WTC11 (cell line): ENCODE measurements at regions not wholly inside any gene's neighbourhood (a gene's known extent, or its start where the extent isn't known, plus 50 kb on each side); places are given as distances from the start of the nearest gene placed in this dataset.

ENCODE experiments used
- CREB1 ChIP-seq: sonication (generic); formaldehyde crosslinking; IDR thresholded peaks from 2 replicates; pipeline ENCODE4 v1.8.0; 2023; ENCODE audit warnings: mild to moderate bottlenecking, missing genetic modification reagents
- CREM ChIP-seq: sonication (generic); formaldehyde crosslinking; IDR thresholded peaks from 2 replicates; pipeline ENCODE4 v1.8.1; 2022; ENCODE audit warnings: mild to moderate bottlenecking, missing genetic modification reagents, moderate library complexity
- ESRRA ChIP-seq: sonication (generic); formaldehyde crosslinking; IDR thresholded peaks from 2 replicates; pipeline ENCODE4 v1.8.1; 2022; ENCODE audit warnings: mild to moderate bottlenecking, missing genetic modification reagents, borderline replicate concordance
- FOXJ3 ChIP-seq: sonication (generic); formaldehyde crosslinking; IDR thresholded peaks from 2 replicates; pipeline ENCODE4 v1.9.0; 2021; ENCODE audit warnings: missing genetic modification reagents, mild to moderate bottlenecking, borderline replicate concordance
- FOXP1 ChIP-seq: sonication (generic); formaldehyde crosslinking; IDR thresholded peaks from 2 replicates; pipeline ENCODE4 v1.8.0; 2022; ENCODE audit warnings: missing genetic modification reagents, mild to moderate bottlenecking, moderate library complexity, borderline replicate concordance
- JUN ChIP-seq: sonication (generic); formaldehyde crosslinking; IDR thresholded peaks from 2 replicates; pipeline ENCODE4 v1.8.0; 2023; ENCODE audit warnings: mild to moderate bottlenecking, missing genetic modification reagents
- SP1 ChIP-seq: sonication (generic); formaldehyde crosslinking; conservative IDR thresholded peaks from 2 replicates; pipeline ENCODE4 v1.8.1; 2022; ENCODE audit warnings: missing genetic modification reagents
- TCF7 ChIP-seq: sonication (generic); formaldehyde crosslinking; IDR thresholded peaks from 2 replicates; pipeline ENCODE4 v1.8.0; 2022; ENCODE audit warnings: mild to moderate bottlenecking, low read depth, missing genetic modification reagents, moderate library complexity
- TF ChIP-seq, protein P1 (sequence below): fragments of 200-600 bp; IDR thresholded peaks from 2 replicates; pipeline ENCODE4 v1.8.0; 2022; ENCODE audit warnings: antibody characterized with exemption
- TF ChIP-seq, protein P2 (sequence below): sonication (generic); formaldehyde crosslinking; IDR thresholded peaks from 2 replicates; pipeline ENCODE4 v1.8.0; 2022; ENCODE audit warnings: mild to moderate bottlenecking, missing genetic modification reagents
- TF ChIP-seq, protein P3 (sequence below): sonication (generic); formaldehyde crosslinking; conservative IDR thresholded peaks from 2 replicates; pipeline ENCODE4 v1.8.1; 2023; ENCODE audit warnings: mild to moderate bottlenecking, low read depth, missing genetic modification reagents, moderate library complexity
- TF ChIP-seq, protein P4 (sequence below): sonication (generic); formaldehyde crosslinking; IDR thresholded peaks from 2 replicates; pipeline ENCODE4 v1.8.0; 2023; ENCODE audit warnings: mild to moderate bottlenecking, missing genetic modification reagents
- TF ChIP-seq, protein P5 (sequence below): sonication (generic); formaldehyde crosslinking; IDR thresholded peaks from 2 replicates; pipeline ENCODE4 v1.8.1; 2022; ENCODE audit warnings: mild to moderate bottlenecking, missing genetic modification reagents, moderate library complexity, borderline replicate concordance

DNA sequence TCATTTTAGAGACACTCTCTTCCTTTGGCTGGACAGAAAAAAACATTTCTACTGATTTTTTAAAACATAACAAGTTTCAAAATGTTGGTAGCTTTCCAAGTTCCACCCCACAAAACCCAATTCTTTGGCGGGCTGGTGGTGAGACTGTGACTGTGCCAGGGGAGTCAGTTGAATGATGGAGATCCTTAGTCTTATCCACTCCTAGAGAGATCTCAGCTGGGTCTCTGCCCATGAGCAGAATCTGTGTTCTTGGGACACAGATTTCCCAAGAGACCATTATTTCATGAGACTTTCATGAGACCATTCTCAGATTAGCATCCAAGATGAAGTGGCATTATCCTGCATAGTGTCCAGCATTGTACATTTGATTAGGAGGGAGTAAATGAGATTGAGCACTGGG is 135.1 kb upstream of the NPHP3 start:
- TF ChIP-seq, protein P1, sequence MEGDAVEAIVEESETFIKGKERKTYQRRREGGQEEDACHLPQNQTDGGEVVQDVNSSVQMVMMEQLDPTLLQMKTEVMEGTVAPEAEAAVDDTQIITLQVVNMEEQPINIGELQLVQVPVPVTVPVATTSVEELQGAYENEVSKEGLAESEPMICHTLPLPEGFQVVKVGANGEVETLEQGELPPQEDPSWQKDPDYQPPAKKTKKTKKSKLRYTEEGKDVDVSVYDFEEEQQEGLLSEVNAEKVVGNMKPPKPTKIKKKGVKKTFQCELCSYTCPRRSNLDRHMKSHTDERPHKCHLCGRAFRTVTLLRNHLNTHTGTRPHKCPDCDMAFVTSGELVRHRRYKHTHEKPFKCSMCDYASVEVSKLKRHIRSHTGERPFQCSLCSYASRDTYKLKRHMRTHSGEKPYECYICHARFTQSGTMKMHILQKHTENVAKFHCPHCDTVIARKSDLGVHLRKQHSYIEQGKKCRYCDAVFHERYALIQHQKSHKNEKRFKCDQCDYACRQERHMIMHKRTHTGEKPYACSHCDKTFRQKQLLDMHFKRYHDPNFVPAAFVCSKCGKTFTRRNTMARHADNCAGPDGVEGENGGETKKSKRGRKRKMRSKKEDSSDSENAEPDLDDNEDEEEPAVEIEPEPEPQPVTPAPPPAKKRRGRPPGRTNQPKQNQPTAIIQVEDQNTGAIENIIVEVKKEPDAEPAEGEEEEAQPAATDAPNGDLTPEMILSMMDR: no peak
- TF ChIP-seq FOXJ3 (CRISPR knock-in tag) (no peak), CREM (CRISPR knock-in tag) (no peak), ESRRA (CRISPR knock-in tag) (no peak), SP1 (no peak), CREB1 (CRISPR knock-in tag) (no peak), FOXP1 (CRISPR knock-in tag) (no peak), JUN (CRISPR knock-in tag) (no peak), TCF7 (CRISPR knock-in tag) (no peak)
- TF ChIP-seq, protein P2, sequence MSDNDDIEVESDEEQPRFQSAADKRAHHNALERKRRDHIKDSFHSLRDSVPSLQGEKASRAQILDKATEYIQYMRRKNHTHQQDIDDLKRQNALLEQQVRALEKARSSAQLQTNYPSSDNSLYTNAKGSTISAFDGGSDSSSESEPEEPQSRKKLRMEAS: no peak
- TF ChIP-seq, protein P3, sequence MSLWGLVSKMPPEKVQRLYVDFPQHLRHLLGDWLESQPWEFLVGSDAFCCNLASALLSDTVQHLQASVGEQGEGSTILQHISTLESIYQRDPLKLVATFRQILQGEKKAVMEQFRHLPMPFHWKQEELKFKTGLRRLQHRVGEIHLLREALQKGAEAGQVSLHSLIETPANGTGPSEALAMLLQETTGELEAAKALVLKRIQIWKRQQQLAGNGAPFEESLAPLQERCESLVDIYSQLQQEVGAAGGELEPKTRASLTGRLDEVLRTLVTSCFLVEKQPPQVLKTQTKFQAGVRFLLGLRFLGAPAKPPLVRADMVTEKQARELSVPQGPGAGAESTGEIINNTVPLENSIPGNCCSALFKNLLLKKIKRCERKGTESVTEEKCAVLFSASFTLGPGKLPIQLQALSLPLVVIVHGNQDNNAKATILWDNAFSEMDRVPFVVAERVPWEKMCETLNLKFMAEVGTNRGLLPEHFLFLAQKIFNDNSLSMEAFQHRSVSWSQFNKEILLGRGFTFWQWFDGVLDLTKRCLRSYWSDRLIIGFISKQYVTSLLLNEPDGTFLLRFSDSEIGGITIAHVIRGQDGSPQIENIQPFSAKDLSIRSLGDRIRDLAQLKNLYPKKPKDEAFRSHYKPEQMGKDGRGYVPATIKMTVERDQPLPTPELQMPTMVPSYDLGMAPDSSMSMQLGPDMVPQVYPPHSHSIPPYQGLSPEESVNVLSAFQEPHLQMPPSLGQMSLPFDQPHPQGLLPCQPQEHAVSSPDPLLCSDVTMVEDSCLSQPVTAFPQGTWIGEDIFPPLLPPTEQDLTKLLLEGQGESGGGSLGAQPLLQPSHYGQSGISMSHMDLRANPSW (CRISPR knock-in tag): no peak
- TF ChIP-seq, protein P4, sequence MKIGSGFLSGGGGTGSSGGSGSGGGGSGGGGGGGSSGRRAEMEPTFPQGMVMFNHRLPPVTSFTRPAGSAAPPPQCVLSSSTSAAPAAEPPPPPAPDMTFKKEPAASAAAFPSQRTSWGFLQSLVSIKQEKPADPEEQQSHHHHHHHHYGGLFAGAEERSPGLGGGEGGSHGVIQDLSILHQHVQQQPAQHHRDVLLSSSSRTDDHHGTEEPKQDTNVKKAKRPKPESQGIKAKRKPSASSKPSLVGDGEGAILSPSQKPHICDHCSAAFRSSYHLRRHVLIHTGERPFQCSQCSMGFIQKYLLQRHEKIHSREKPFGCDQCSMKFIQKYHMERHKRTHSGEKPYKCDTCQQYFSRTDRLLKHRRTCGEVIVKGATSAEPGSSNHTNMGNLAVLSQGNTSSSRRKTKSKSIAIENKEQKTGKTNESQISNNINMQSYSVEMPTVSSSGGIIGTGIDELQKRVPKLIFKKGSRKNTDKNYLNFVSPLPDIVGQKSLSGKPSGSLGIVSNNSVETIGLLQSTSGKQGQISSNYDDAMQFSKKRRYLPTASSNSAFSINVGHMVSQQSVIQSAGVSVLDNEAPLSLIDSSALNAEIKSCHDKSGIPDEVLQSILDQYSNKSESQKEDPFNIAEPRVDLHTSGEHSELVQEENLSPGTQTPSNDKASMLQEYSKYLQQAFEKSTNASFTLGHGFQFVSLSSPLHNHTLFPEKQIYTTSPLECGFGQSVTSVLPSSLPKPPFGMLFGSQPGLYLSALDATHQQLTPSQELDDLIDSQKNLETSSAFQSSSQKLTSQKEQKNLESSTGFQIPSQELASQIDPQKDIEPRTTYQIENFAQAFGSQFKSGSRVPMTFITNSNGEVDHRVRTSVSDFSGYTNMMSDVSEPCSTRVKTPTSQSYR (CRISPR knock-in tag): no peak
- TF ChIP-seq, protein P5, sequence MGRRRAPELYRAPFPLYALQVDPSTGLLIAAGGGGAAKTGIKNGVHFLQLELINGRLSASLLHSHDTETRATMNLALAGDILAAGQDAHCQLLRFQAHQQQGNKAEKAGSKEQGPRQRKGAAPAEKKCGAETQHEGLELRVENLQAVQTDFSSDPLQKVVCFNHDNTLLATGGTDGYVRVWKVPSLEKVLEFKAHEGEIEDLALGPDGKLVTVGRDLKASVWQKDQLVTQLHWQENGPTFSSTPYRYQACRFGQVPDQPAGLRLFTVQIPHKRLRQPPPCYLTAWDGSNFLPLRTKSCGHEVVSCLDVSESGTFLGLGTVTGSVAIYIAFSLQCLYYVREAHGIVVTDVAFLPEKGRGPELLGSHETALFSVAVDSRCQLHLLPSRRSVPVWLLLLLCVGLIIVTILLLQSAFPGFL (CRISPR knock-in tag): no peak
